HG03097 (cell line): ENCODE measurements at regions not wholly inside any gene's neighbourhood (a gene's known extent, or its start where the extent isn't known, plus 50 kb on each side); places are given as distances from the start of the nearest gene placed in this dataset.

Experiments used
- ATAC-seq: cut with Tn5 transposase; IDR thresholded peaks from one replicate; pipeline ENCODE4 v1.9.1; 2021; ENCODE audit not compliant: unreplicated experiment, low FRiP score

- no peak for ATAC-seq
Measured at GRCh38 chr2:223503746-223504145, 98.4 kb downstream of the SCG2 start.

GRCh38 chr2:223508372-223508771 is 93.8 kb downstream of the SCG2 start:
- no peak for ATAC-seq

GRCh38 chr2:223510713-223511112 is 91.4 kb downstream of the SCG2 start:
- no peak for ATAC-seq

- ATAC-seq, result no peak
Measured at GRCh38 chr2:223511168-223511567, 91.0 kb downstream of the SCG2 start.

- ATAC-seq, result no peak
Measured at GRCh38 chr2:223513771-223514455, 88.2 kb downstream of the SCG2 start.

GRCh38 chr2:223519471-223519870 is 82.7 kb downstream of the SCG2 start:
- no peak for ATAC-seq

- ATAC-seq, result no peak
Measured at GRCh38 chr2:223522796-223523195, 79.4 kb downstream of the SCG2 start.

GRCh38 chr2:223523551-223524001 is 78.6 kb downstream of the SCG2 start:
- ATAC-seq, result no peak

GRCh38 chr2:223524066-223524465 is 78.1 kb downstream of the SCG2 start:
- no peak for ATAC-seq

- ATAC-seq, result no peak
Measured at GRCh38 chr2:223526106-223526505, 76.1 kb downstream of the SCG2 start.

- no peak for ATAC-seq
Measured at GRCh38 chr2:223528036-223528435, 74.1 kb downstream of the SCG2 start.

GRCh38 chr2:223529696-223530095 is 72.5 kb downstream of the SCG2 start:
- ATAC-seq, result no peak

GRCh38 chr2:223530811-223531210 is 71.3 kb downstream of the SCG2 start:
- no peak for ATAC-seq

GRCh38 chr2:223532161-223532560 is 70.0 kb downstream of the SCG2 start:
- ATAC-seq, result no peak

- no peak for ATAC-seq
Measured at GRCh38 chr2:223532712-223533111, 69.4 kb downstream of the SCG2 start.

GRCh38 chr2:223536546-223536945 is 65.6 kb downstream of the SCG2 start:
- ATAC-seq, result no peak

- ATAC-seq, result no peak
Measured at GRCh38 chr2:223537115-223537514, 65.0 kb downstream of the SCG2 start.

GRCh38 chr2:223537651-223538601 is 64.2 kb downstream of the SCG2 start:
- ATAC-seq, result no peak

- no peak for ATAC-seq
Measured at GRCh38 chr2:223538920-223539440, 63.2 kb downstream of the SCG2 start.

- no peak for ATAC-seq
Measured at GRCh38 chr2:223541546-223541945, 60.6 kb downstream of the SCG2 start.

- ATAC-seq, result no peak
Measured at GRCh38 chr2:223542501-223542900, 59.7 kb downstream of the SCG2 start.
